Sigmoid colon (tissue), 4 donors: ENCODE measurements at regions not wholly inside any gene's neighbourhood (a gene's known extent, or its start where the extent isn't known, plus 50 kb on each side); places are given as distances from the start of the nearest gene placed in this dataset.

Experiments used
- CTCF ChIP-seq, 4 experiments: fragments of 450-650 bp in 3 of 4; fragments of 200-600 bp in 1 of 4; IDR thresholded peaks; one replicate each; pipeline ENCODE4 v1.5.1; 2016 to 2019; ENCODE audit warnings: antibody characterized with exemption in 4 of 4, mild to moderate bottlenecking in 3 of 4, moderate library complexity in 2 of 4
- POLR2AphosphoS5 ChIP-seq, 4 donors: sonication (generic); formaldehyde crosslinking; IDR thresholded peaks; one replicate each; pipeline ENCODE4 v1.6.1; 2017; ENCODE audit warnings: antibody characterized with exemption in 4 of 4

GRCh38 chr3:24578324-24578723 lies 83.7 kb upstream of the THRB start:
- no peak for TF ChIP-seq CTCF (IDR thresholded peaks at IDR 0.05)
- TF ChIP-seq POLR2AphosphoS5 (IDR thresholded peaks at IDR 0.05): no peak
